K562 (cell line): ENCODE measurements at regions not wholly inside any gene's neighbourhood (a gene's known extent, or its start where the extent isn't known, plus 50 kb on each side); places are given as distances from the start of the nearest gene placed in this dataset.

Experiments used
- ATAC-seq: fragments of 200-7000 bp; cut with Tn5 transposase; 3 replicates; pipeline ENCODE4 v1.9.1; 2020; ENCODE audit warnings: moderate library complexity
- BruUV-seq: library from RNA; stranded (reverse); fragments of 400-500 nt; replicated peaks from 2 replicates; lab custom pipeline; 2021; lab: Mats Ljungman, UMichigan
- CTCF ChIA-PET: fragments of 300-600 bp; formaldehyde crosslinking; extraction: SDS; loops from one replicate; lab custom pipeline; 2021; ENCODE audit warnings: low intra/inter-chr PET ratio; lab: Yijun Ruan, JAX
- POLR2A ChIA-PET: fragments of 300-600, 350-650 bp; sonication (Branson Sonifier 250); formaldehyde crosslinking; extraction: SDS; loops from one replicate; lab custom pipeline; 2021; ENCODE audit warnings: antibody characterized with exemption, inconsistent platforms; lab: Yijun Ruan, JAX
- DNase-seq, 4 experiments: peaks; one replicate each; pipeline versions ENCODE4 v3.0.0 to v3.0.0-alpha.2; 2011 to 2018; ENCODE audit warnings: low spot score in 3 of 4, mixed read lengths in 3 of 4; ENCODE audit errors: extremely low read depth in 1 of 4
- FAIRE-seq: peaks from 2 replicates; lab custom pipeline; 2011; peaks lifted over from hg19 to GRCh38; lab: Jason Lieb, UNC
- H2AFZ ChIP-seq: 2 replicates; pipeline ENCODE4 v1.6.0; 2011; ENCODE audit warnings: low read depth, low read length, control low read depth, inconsistent platforms
- H3K27ac ChIP-seq: fragments of 200-600 bp; 3 replicates; pipeline ENCODE4 v1.8.0; 2011; ENCODE audit warnings: low read depth, mild to moderate bottlenecking, control low read depth, inconsistent platforms, low read length, moderate library complexity, mixed read lengths; ENCODE audit errors: extremely low read depth
- H3K27me3 ChIP-seq, 2 experiments: fragments of 300-600 bp in 1 of 2; 2 replicates in 1 of 2; 3 replicates in 1 of 2; pipeline versions ENCODE4 v1.6.0 to v1.8.0; 2011; ENCODE audit warnings: inconsistent platforms in 2 of 2, low read length in 2 of 2, mild to moderate bottlenecking in 1 of 2, mixed read lengths in 1 of 2, moderate library complexity in 1 of 2; ENCODE audit not compliant: control insufficient read depth in 2 of 2, insufficient read depth in 2 of 2
- H3K36me3 ChIP-seq: fragments of 300-600 bp; 3 replicates; pipeline ENCODE4 v1.8.0; 2011; ENCODE audit warnings: mild to moderate bottlenecking, low read length, inconsistent platforms; ENCODE audit not compliant: control insufficient read depth, insufficient read depth
- H3K4me1 ChIP-seq, 2 experiments: fragments of 200-600 bp in 1 of 2; replicated peaks in 1 of 2; 2 replicates in 1 of 2; 3 replicates in 1 of 2; pipeline versions ENCODE4 v1.5.1 to v1.8.0; 2011; ENCODE audit warnings: inconsistent platforms in 2 of 2, low read length in 2 of 2, mild to moderate bottlenecking in 1 of 2, mixed read lengths in 1 of 2, moderate library complexity in 1 of 2; ENCODE audit not compliant: control insufficient read depth in 2 of 2, insufficient read depth in 2 of 2
- H3K4me2 ChIP-seq: 2 replicates; pipeline ENCODE4 v1.6.1; 2011; ENCODE audit warnings: low read length, control low read depth, inconsistent platforms, mixed read lengths; ENCODE audit not compliant: insufficient read depth
- H3K4me3 ChIP-seq: fragments of 200-600 bp; sonication (generic), shearing (Covaris generic); 2 replicates; pipeline ENCODE4 v1.5.1; 2016; ENCODE audit warnings: control low read depth, inconsistent platforms
- H3K79me2 ChIP-seq: fragments of 200-600 bp; 3 replicates; pipeline ENCODE4 v1.8.0; 2011; ENCODE audit warnings: low read length, inconsistent platforms; ENCODE audit not compliant: control insufficient read depth, insufficient read depth
- H3K9ac ChIP-seq, 2 experiments: 2 replicates each; pipeline versions ENCODE4 v1.6.0 to v1.6.1; 2011; ENCODE audit warnings: low read depth in 2 of 2, low read length in 2 of 2, control low read depth in 1 of 2, inconsistent platforms in 1 of 2, mild to moderate bottlenecking in 1 of 2, mixed read lengths in 1 of 2; ENCODE audit not compliant: insufficient read depth in 1 of 2
- H3K9me1 ChIP-seq: one replicate; pipeline ENCODE4 v1.6.0; 2011; ENCODE audit warnings: inconsistent platforms, mild to moderate bottlenecking, low read length, moderate library complexity; ENCODE audit not compliant: control insufficient read depth, insufficient read depth
- H3K9me3 ChIP-seq: replicated peaks from 2 replicates; pipeline ENCODE4 v1.5.1; 2011; ENCODE audit warnings: low read depth, low read length, inconsistent platforms; ENCODE audit not compliant: control insufficient read depth, insufficient read depth
- H4K20me1 ChIP-seq: replicated peaks from 2 replicates; pipeline ENCODE4 v1.6.1; 2011; ENCODE audit warnings: low read length, inconsistent platforms, mixed read lengths; ENCODE audit not compliant: control insufficient read depth, insufficient read depth
- CTCF ChIP-seq, 3 experiments: IDR thresholded peaks in 2 of 3; conservative IDR thresholded peaks in 1 of 3; 2 replicates each; pipeline ENCODE4 v1.5.1; 2011 to 2012; ENCODE audit warnings: low read length in 3 of 3, mild to moderate bottlenecking in 3 of 3, control low read depth in 2 of 3, improper control_type of control experiment in 1 of 3, inconsistent platforms in 1 of 3, low read depth in 1 of 3, mixed read lengths in 1 of 3, moderate library complexity in 1 of 3; ENCODE audit not compliant: insufficient read depth in 2 of 3
- DEAF1 ChIP-seq: fragments of 450-650 bp; formaldehyde crosslinking; IDR thresholded peaks from 2 replicates; pipeline ENCODE4 v1.4.0; 2020; ENCODE audit warnings: mild to moderate bottlenecking, moderate library complexity
- EP400 ChIP-seq: fragments of 450-650 bp; IDR thresholded peaks from 2 replicates; pipeline ENCODE4 v1.6.1; 2017; ENCODE audit warnings: antibody characterized with exemption, mild to moderate bottlenecking, moderate library complexity
- PREB ChIP-seq: sonication (generic); formaldehyde crosslinking; IDR thresholded peaks from 2 replicates; pipeline ENCODE4 v1.8.1; 2023; ENCODE audit warnings: mild to moderate bottlenecking, missing genetic modification reagents
- RAD51 ChIP-seq: fragments of 450-650 bp; IDR thresholded peaks from 2 replicates; pipeline ENCODE4 v1.7.1; 2016; ENCODE audit warnings: low read depth, mild to moderate bottlenecking, borderline replicate concordance
- SNIP1 ChIP-seq: fragments of 450-650 bp; IDR thresholded peaks from 2 replicates; pipeline ENCODE4 v1.7.1; 2017; ENCODE audit warnings: low read depth, mild to moderate bottlenecking
- ZFP1 ChIP-seq: fragments of 450-650 bp; formaldehyde crosslinking; IDR thresholded peaks from 2 replicates; pipeline ENCODE4 v1.4.0; 2020; ENCODE audit warnings: mild to moderate bottlenecking, mixed read lengths
- ZNF444 ChIP-seq: fragments of 250-450 bp; sonication (Bioruptor Pico); IDR thresholded peaks from 2 replicates; pipeline ENCODE4 v1.4.0; 2020; ENCODE audit warnings: mild to moderate bottlenecking, moderate library complexity
- ZNF586 ChIP-seq: fragments of 450-650 bp; formaldehyde crosslinking; conservative IDR thresholded peaks from 2 replicates; pipeline ENCODE4 v1.4.0; 2020; ENCODE audit warnings: mild to moderate bottlenecking, moderate library complexity
- ZZZ3 ChIP-seq: fragments of 450-650 bp; IDR thresholded peaks from 2 replicates; pipeline ENCODE4 v1.6.1; 2016; ENCODE audit warnings: antibody characterized with exemption, mild to moderate bottlenecking, moderate library complexity
- WGBS: fragments of 100-300 bp; shearing (Covaris generic); methylation state at CpG from one replicate; pipeline ENCODE4 v1.1.6; 2016; ENCODE audit warnings: low coverage, mixed read lengths; ENCODE audit not compliant: insufficient coverage; ENCODE audit errors: missing lambda C conversion rate; 5-methylcytosine and 5-hydroxymethylcytosine counted together
- in situ Hi-C: fragments of 300-500 bp; cut with MboI; formaldehyde crosslinking; loops from 4 replicates; pipeline ENCODE4 v1.15.0; 2018; ENCODE audit warnings: inconsistent platforms, mixed read lengths
- intact Hi-C: fragments of 100-400 bp; cut with micrococcal nuclease; formaldehyde crosslinking; loops from 2 replicates; pipeline ENCODE4 v1.14.2; 2022
- TF ChIP-seq, protein P1 (sequence below): fragments of 450-650 bp; conservative IDR thresholded peaks from 2 replicates; pipeline ENCODE4 v1.6.1; 2016; ENCODE audit warnings: missing genetic modification characterization, low read depth, mild to moderate bottlenecking, control low read depth, missing compliant biosample characterization

- Histone ChIP-seq H3K4me2 (no peak overlapping the region), H3K9ac (no peak overlapping the region), H3K9me3 (peaks cover 4% of the 10 kb centered on the region; the same call in 1 of the 2 replicates), H3K79me2 (no peaks in the 10 kb centered on the region), H3K4me3 (no peak overlapping the region), H3K4me1 (peaks cover 0 to 5% of the 10 kb centered on the region in 2 experiments; a peak in 2 of 5 replicates), H3K27me3 (no peaks in the 10 kb centered on the region), H3K27ac (no peak overlapping the region), H4K20me1 (no peaks in the 10 kb centered on the region), H2AFZ (no peak overlapping the region), H3K36me3 (no peaks in the 10 kb centered on the region), H3K9me1 (no peaks in the 10 kb centered on the region)
- ChIA-PET POLR2A (no interaction called here), CTCF (interaction anchor here (1.2 kb wide), 1 partner anchor 187 kb away, joined by 3 read pairs; no protein-coding TSS in a partner anchor)
- in situ Hi-C loops (no loop called here), intact Hi-C loops (loop anchor here (5.0 to 10.0 kb wide), 3 partner anchors 188 to 1001 kb away; no protein-coding TSS in a partner anchor)
- BruUV-seq: no TSS peak
- ATAC-seq: peak; percentile 69
- WGBS: 0% methylated on average over 3 of the region's 3 CpGs
- FAIRE-seq: no peak
- DNase-seq: peak in 1 of 4 experiments; percentile 5
- no peak for TF ChIP-seq ZZZ3
- no peak for TF ChIP-seq ZNF586 (CRISPR knock-in tag)
- TF ChIP-seq ZFP1: no peak
- no peak for TF ChIP-seq SNIP1
- TF ChIP-seq, protein P1, sequence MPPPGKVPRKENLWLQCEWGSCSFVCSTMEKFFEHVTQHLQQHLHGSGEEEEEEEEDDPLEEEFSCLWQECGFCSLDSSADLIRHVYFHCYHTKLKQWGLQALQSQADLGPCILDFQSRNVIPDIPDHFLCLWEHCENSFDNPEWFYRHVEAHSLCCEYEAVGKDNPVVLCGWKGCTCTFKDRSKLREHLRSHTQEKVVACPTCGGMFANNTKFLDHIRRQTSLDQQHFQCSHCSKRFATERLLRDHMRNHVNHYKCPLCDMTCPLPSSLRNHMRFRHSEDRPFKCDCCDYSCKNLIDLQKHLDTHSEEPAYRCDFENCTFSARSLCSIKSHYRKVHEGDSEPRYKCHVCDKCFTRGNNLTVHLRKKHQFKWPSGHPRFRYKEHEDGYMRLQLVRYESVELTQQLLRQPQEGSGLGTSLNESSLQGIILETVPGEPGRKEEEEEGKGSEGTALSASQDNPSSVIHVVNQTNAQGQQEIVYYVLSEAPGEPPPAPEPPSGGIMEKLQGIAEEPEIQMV (tag): no peak
- no peak for TF ChIP-seq EP400
- TF ChIP-seq DEAF1: 0 out of 2 replicates have a peak, but pooled peaks have one; percentile 25
- no peak for TF ChIP-seq ZNF444
- TF ChIP-seq PREB (CRISPR knock-in tag): no peak
- TF ChIP-seq CTCF (IDR thresholded peaks at IDR 0.05 in 2 of 3, conservative IDR thresholded peaks at IDR 0.05 in 1 of 3; ENCODE audit: insufficient read depth in 2 of 3, low read depth in 1 of 3, low read length in 3 of 3): peak; percentile 37 to 60 (median 48); a peak in 4 of 6 replicates
- TF ChIP-seq RAD51: no peak
Measured at GRCh38 chr10:23516530-23516929, 77.7 kb downstream of the OTUD1 start.
